Gastrocnemius medialis (tissue), 4 donors: ENCODE measurements at regions not wholly inside any gene's neighbourhood (a gene's known extent, or its start where the extent isn't known, plus 50 kb on each side); places are given as distances from the start of the nearest gene placed in this dataset.
"Not testable (repeated sequence)": the region's sequence is repeated elsewhere in the genome, so short reads cannot be mapped to it uniquely, and the experiment has no call there.

Experiments used
- ATAC-seq, 2 donors: fragments of 150-250 bp; one replicate each; pipeline ENCODE4 v1.9.1; 2016
- DNase-seq, 2 donors: peaks; one replicate each; pipeline ENCODE4 v3.0.0-alpha.2; 2019
- H3K27ac ChIP-seq, 4 donors: fragments of 200-600 bp; sonication (generic); 1 replicate in 1 of 4; 2 replicates in 3 of 4; pipeline ENCODE4 v1.5.1; 2016 to 2018; ENCODE audit warnings: mild to moderate bottlenecking in 2 of 4, moderate library complexity in 1 of 4
- H3K27me3 ChIP-seq, 3 donors: fragments of 200-600 bp; sonication (generic) in 2 of 3; 1 replicate in 1 of 3; 2 replicates in 2 of 3; pipeline versions ENCODE4 v1.5.1 to v1.6.0; 2016 to 2019; ENCODE audit warnings: mild to moderate bottlenecking in 1 of 3, moderate library complexity in 1 of 3
- H3K36me3 ChIP-seq, 2 donors: fragments of 200-600 bp; sonication (generic) in 1 of 2; one replicate each; pipeline ENCODE4 v1.5.1; 2017 to 2018
- H3K4me1 ChIP-seq, 2 donors: fragments of 200-600 bp; sonication (generic) in 1 of 2; one replicate each; pipeline ENCODE4 v1.5.1; 2016 to 2017; ENCODE audit warnings: mild to moderate bottlenecking in 2 of 2
- H3K4me3 ChIP-seq, 4 donors: fragments of 200-600 bp; sonication (generic) in 3 of 4; 1 replicate in 1 of 4; 2 replicates in 3 of 4; pipeline ENCODE4 v1.5.1; 2016 to 2019; ENCODE audit warnings: mild to moderate bottlenecking in 2 of 4
- H3K9me3 ChIP-seq, 3 donors: fragments of 200-600 bp; sonication (generic) in 2 of 3; 1 replicate in 1 of 3; 2 replicates in 2 of 3; pipeline ENCODE4 v1.5.1; 2016 to 2019
- CTCF ChIP-seq, 5 experiments: fragments of 450-650 bp in 3 of 5; fragments of 200-600 bp in 2 of 5; sonication (generic) in 2 of 5; IDR thresholded peaks in 4 of 5; conservative IDR thresholded peaks in 1 of 5; 1 replicate in 4 of 5; 2 replicates in 1 of 5; pipeline ENCODE4 v1.5.1; 2016 to 2019; ENCODE audit warnings: antibody characterized with exemption in 5 of 5, mild to moderate bottlenecking in 3 of 5, moderate library complexity in 3 of 5
- POLR2A ChIP-seq, 2 donors: fragments of 450-650 bp; IDR thresholded peaks; one replicate each; pipeline ENCODE4 v1.6.1; 2017; ENCODE audit warnings: antibody characterized with exemption in 2 of 2, mild to moderate bottlenecking in 2 of 2, moderate library complexity in 2 of 2
- in situ Hi-C, 4 donors: fragments of 200-750 bp; cut with MboI; loops; one replicate each; pipeline versions ENCODE4 v1.15.0 to v1.8.0; 2017; ENCODE audit warnings: low sequenced_read_pairs in 4 of 4
- intact Hi-C: fragments of 100-400 bp; cut with DNase I; formaldehyde crosslinking; loops from one replicate; pipeline ENCODE4 v1.15.1; 2023; ENCODE audit warnings: low total_unique reads

GRCh38 chr10:8361510-8361844 is 307.0 kb downstream of the GATA3 start:
- H3K27ac ChIP-seq = no peak overlapping the region
- H3K9me3 ChIP-seq = no peaks in the 10 kb centered on the region
- no peaks in the 10 kb centered on the region for H3K27me3 ChIP-seq
- intact Hi-C loops (loop anchor here (10.0 kb wide), 1 partner anchor 297 kb away; no protein-coding TSS in a partner anchor), in situ Hi-C loops (no loop called here)
- H3K4me1 ChIP-seq = no peaks in the 10 kb centered on the region
- TF ChIP-seq POLR2A (IDR thresholded peaks at IDR 0.05) (no peak), CTCF (IDR thresholded peaks at IDR 0.05 in 4 of 5, conservative IDR thresholded peaks at IDR 0.05 in 1 of 5) (no peak)
- no peaks in the 10 kb centered on the region for H3K36me3 ChIP-seq
- DNase-seq = no peak
- ATAC-seq = no peak
- no peak overlapping the region for H3K4me3 ChIP-seq

- intact Hi-C loops (loop anchor here (10.0 kb wide), 1 partner anchor 301 kb away; no protein-coding TSS in a partner anchor), in situ Hi-C loops (no loop called here)
- H3K9me3 ChIP-seq = no peaks in the 10 kb centered on the region
- H3K4me1 ChIP-seq = no peaks in the 10 kb centered on the region
- ATAC-seq (no peak), DNase-seq (no peak)
- no peak for TF ChIP-seq POLR2A (IDR thresholded peaks at IDR 0.05)
- TF ChIP-seq CTCF (IDR thresholded peaks at IDR 0.05 in 4 of 5, conservative IDR thresholded peaks at IDR 0.05 in 1 of 5) = no peak
- H3K27ac ChIP-seq = no peak overlapping the region
- no peaks in the 10 kb centered on the region for H3K27me3 ChIP-seq
- no peak overlapping the region for H3K4me3 ChIP-seq
- H3K36me3 ChIP-seq = no peaks in the 10 kb centered on the region
These were observed 311.7 kb downstream of the GATA3 start for GRCh38 chr10:8365935-8366911.

GRCh38 chr10:8367672-8368411 is 313.4 kb downstream of the GATA3 start:
- ATAC-seq, H3K4me3 ChIP-seq, H3K27ac ChIP-seq, H3K27me3 ChIP-seq, DNase-seq, in situ Hi-C loops, H3K4me1 ChIP-seq, H3K9me3 ChIP-seq, H3K36me3 ChIP-seq: not testable (repeated sequence)
- intact Hi-C loops = loop anchor here (10.0 kb wide), 1 partner anchor 303 kb away; no protein-coding TSS in a partner anchor

GRCh38 chr10:8369666-8370065 is 315.2 kb downstream of the GATA3 start:
- no peaks in the 10 kb centered on the region for H3K9me3 ChIP-seq
- no peaks in the 10 kb centered on the region for H3K4me1 ChIP-seq
- DNase-seq (no peak), ATAC-seq (peak in 1 of 2 donors; percentile 70)
- no peaks in the 10 kb centered on the region for H3K36me3 ChIP-seq
- intact Hi-C loops = loop anchor here (10.0 kb wide), 1 partner anchor 305 kb away; no protein-coding TSS in a partner anchor
- H3K27me3 ChIP-seq = no peaks in the 10 kb centered on the region
- no peak overlapping the region for H3K4me3 ChIP-seq
- in situ Hi-C loops = no loop called here
- TF ChIP-seq CTCF (IDR thresholded peaks at IDR 0.05 in 4 of 5, conservative IDR thresholded peaks at IDR 0.05 in 1 of 5) (no peak), POLR2A (IDR thresholded peaks at IDR 0.05) (peak in 1 of 2 donors; percentile 26)
- peak overlapping the region; percentile 54 to 71 (median 64) for H3K27ac ChIP-seq

- ATAC-seq (no peak), DNase-seq (no peak)
- Histone ChIP-seq H3K36me3 (no peaks in the 10 kb centered on the region), H3K4me3 (no peak overlapping the region), H3K9me3 (no peaks in the 10 kb centered on the region), H3K27ac (no peak overlapping the region), H3K4me1 (no peaks in the 10 kb centered on the region), H3K27me3 (no peaks in the 10 kb centered on the region)
- intact Hi-C loops (no loop called here), in situ Hi-C loops (no loop called here)
- TF ChIP-seq CTCF (IDR thresholded peaks at IDR 0.05 in 4 of 5, conservative IDR thresholded peaks at IDR 0.05 in 1 of 5) = no peak
- no peak for TF ChIP-seq POLR2A (IDR thresholded peaks at IDR 0.05)
These were observed 319.8 kb downstream of the GATA3 start for GRCh38 chr10:8374334-8374733.
